ENCODE measurements at regions not wholly inside any gene's neighbourhood (a gene's known extent, or its start where the extent isn't known, plus 50 kb on each side); places are given as distances from the start of the nearest gene placed in this dataset.

DNA sequence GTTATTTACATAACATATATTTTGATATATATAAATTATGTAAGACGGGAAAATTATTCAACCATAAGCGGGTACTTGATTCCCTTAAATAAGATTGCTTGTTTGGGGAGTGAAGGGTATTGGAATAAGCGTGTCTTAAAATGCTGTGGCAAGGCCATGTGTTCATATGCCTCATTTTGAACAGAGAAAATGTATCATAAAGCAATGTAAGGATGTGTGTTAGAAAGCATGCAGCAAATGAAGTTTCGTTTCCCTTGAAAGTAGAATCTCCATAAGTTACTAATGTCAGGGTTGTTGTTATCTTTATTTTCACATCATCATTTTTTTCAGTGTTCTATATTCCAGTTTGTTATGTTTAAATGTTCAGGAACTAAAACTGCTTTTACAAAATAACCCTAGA is 465.6 kb downstream of the FOXG1 start:
- DNase-seq (no peak), ATAC-seq (no peak)
- no peak overlapping the region for H3K4me3 ChIP-seq
- no peak for TF ChIP-seq POLR2A (IDR thresholded peaks at IDR 0.05)
- TF ChIP-seq, protein P1, sequence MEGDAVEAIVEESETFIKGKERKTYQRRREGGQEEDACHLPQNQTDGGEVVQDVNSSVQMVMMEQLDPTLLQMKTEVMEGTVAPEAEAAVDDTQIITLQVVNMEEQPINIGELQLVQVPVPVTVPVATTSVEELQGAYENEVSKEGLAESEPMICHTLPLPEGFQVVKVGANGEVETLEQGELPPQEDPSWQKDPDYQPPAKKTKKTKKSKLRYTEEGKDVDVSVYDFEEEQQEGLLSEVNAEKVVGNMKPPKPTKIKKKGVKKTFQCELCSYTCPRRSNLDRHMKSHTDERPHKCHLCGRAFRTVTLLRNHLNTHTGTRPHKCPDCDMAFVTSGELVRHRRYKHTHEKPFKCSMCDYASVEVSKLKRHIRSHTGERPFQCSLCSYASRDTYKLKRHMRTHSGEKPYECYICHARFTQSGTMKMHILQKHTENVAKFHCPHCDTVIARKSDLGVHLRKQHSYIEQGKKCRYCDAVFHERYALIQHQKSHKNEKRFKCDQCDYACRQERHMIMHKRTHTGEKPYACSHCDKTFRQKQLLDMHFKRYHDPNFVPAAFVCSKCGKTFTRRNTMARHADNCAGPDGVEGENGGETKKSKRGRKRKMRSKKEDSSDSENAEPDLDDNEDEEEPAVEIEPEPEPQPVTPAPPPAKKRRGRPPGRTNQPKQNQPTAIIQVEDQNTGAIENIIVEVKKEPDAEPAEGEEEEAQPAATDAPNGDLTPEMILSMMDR (IDR thresholded peaks at IDR 0.05) = no peak
- intact Hi-C loops (cut with DNase I) = no loop called here
- no peaks in the 10 kb centered on the region for H3K27me3 ChIP-seq
- WGBS (ENCODE audit: insufficient coverage, low coverage, low lambda C conversion rate, missing lambda C conversion rate) = 42% methylated on average over 4 of the region's 4 CpGs
- no peaks in the 10 kb centered on the region for H3K4me1 ChIP-seq
- H3K27ac ChIP-seq = no peak overlapping the region
- H3K36me3 ChIP-seq = no peaks in the 10 kb centered on the region
- no peaks in the 10 kb centered on the region for H3K9me3 ChIP-seq

DNA sequence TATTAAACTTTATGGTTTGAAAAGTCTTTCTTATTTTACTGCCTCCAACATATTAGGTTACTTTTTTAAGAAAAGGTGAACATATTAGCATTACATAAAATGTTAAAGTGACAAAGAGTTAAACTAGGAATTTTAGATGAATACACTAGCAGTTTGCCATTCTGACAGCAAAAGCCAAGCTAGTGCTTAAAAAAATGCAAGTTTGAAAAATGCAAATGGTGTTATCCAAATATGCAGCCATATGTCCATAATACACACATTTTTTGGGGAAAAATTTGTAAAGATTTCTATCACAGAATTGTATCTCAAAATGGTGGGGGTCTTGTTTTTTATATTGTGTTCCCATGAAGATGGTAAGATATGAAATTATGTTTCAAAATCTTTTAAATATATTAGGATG is 466.1 kb downstream of the FOXG1 start:
- H3K27me3 ChIP-seq = no peaks in the 10 kb centered on the region
- ATAC-seq (no peak), DNase-seq (no peak)
- H3K27ac ChIP-seq = no peak overlapping the region
- H3K9me3 ChIP-seq = no peaks in the 10 kb centered on the region
- TF ChIP-seq POLR2A (IDR thresholded peaks at IDR 0.05) = no peak
- TF ChIP-seq, protein P1 (IDR thresholded peaks at IDR 0.05) = no peak
- no peaks in the 10 kb centered on the region for H3K4me1 ChIP-seq
- intact Hi-C loops (cut with DNase I) = no loop called here
- H3K4me3 ChIP-seq = no peak overlapping the region
- no peaks in the 10 kb centered on the region for H3K36me3 ChIP-seq

- Histone ChIP-seq H3K4me3 (no peak overlapping the region), H3K9me3 (no peaks in the 10 kb centered on the region), H3K36me3 (no peaks in the 10 kb centered on the region), H3K27me3 (no peaks in the 10 kb centered on the region), H3K27ac (no peak overlapping the region), H3K4me1 (no peaks in the 10 kb centered on the region)
- WGBS (ENCODE audit: insufficient coverage, low coverage, low lambda C conversion rate, missing lambda C conversion rate) = 14% methylated on average over 4 of the region's 4 CpGs
- no peak for TF ChIP-seq POLR2A (IDR thresholded peaks at IDR 0.05)
- TF ChIP-seq, protein P1 (IDR thresholded peaks at IDR 0.05) = no peak
- DNase-seq = no peak
- ATAC-seq = no peak
- intact Hi-C loops (cut with DNase I) = no loop called here
Observed at GRCh38 chr14:29233188-29233587, 466.6 kb downstream of the FOXG1 start.

DNA sequence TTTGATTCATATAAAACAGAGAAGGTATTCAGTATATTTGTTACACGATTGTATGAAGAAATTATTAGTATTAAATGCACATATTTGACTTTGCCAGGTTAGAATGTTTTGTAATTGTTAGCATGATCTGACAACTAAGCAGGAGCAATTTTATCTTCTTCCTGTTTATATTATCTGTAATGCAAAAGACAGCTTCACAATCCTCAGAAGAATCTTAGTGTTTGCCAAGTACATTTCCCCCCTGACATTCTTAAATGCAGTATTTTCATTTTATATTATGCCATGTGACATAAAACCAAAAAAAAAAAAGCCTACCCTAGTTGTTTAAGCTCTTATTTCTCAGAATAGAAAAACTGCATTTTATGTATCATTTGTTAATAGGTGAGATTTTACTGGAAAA is 469.4 kb downstream of the FOXG1 start:
- no peak for ATAC-seq
- Histone ChIP-seq H3K36me3 (no peaks in the 10 kb centered on the region), H3K27ac (no peak overlapping the region), H3K4me1 (no peaks in the 10 kb centered on the region), H3K4me3 (no peak overlapping the region), H3K9me3 (no peaks in the 10 kb centered on the region), H3K27me3 (no peaks in the 10 kb centered on the region)
- WGBS (ENCODE audit: insufficient coverage, low coverage, low lambda C conversion rate, missing lambda C conversion rate) = 21% methylated on average over 1 of the region's 1 CpG
- no peak for DNase-seq
- TF ChIP-seq, protein P1 (IDR thresholded peaks at IDR 0.05) = no peak
- TF ChIP-seq POLR2A (IDR thresholded peaks at IDR 0.05) = no peak
- intact Hi-C loops (cut with DNase I) = no loop called here

GRCh38 chr14:29236401-29236800 is 469.8 kb downstream of the FOXG1 start:
- DNase-seq (no peak), ATAC-seq (no peak)
- H3K36me3 ChIP-seq = no peaks in the 10 kb centered on the region
- H3K4me1 ChIP-seq = no peaks in the 10 kb centered on the region
- no peaks in the 10 kb centered on the region for H3K9me3 ChIP-seq
- TF ChIP-seq POLR2A (IDR thresholded peaks at IDR 0.05) = no peak
- TF ChIP-seq, protein P1 (IDR thresholded peaks at IDR 0.05) = no peak
- no peak overlapping the region for H3K27ac ChIP-seq
- H3K4me3 ChIP-seq = no peak overlapping the region
- no peaks in the 10 kb centered on the region for H3K27me3 ChIP-seq
- intact Hi-C loops (cut with DNase I) = no loop called here
